ENCODE measurements at regions not wholly inside any gene's neighbourhood (a gene's known extent, or its start where the extent isn't known, plus 50 kb on each side); places are given as distances from the start of the nearest gene placed in this dataset.

- TF ChIP-seq, protein P1, sequence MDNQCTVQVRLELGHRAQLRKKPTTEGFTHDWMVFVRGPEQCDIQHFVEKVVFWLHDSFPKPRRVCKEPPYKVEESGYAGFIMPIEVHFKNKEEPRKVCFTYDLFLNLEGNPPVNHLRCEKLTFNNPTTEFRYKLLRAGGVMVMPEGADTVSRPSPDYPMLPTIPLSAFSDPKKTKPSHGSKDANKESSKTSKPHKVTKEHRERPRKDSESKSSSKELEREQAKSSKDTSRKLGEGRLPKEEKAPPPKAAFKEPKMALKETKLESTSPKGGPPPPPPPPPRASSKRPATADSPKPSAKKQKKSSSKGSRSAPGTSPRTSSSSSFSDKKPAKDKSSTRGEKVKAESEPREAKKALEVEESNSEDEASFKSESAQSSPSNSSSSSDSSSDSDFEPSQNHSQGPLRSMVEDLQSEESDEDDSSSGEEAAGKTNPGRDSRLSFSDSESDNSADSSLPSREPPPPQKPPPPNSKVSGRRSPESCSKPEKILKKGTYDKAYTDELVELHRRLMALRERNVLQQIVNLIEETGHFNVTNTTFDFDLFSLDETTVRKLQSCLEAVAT (IDR thresholded peaks at IDR 0.05): no peak
- no peak for TF ChIP-seq CHD4 (IDR thresholded peaks at IDR 0.05)
- TF ChIP-seq POLR2A (IDR thresholded peaks at IDR 0.05; ENCODE audit: low read depth, low read length): no peak
- TF ChIP-seq CBX3 (IDR thresholded peaks at IDR 0.05; ENCODE audit: borderline replicate concordance, low read depth): no peak
- TF ChIP-seq, protein P2, sequence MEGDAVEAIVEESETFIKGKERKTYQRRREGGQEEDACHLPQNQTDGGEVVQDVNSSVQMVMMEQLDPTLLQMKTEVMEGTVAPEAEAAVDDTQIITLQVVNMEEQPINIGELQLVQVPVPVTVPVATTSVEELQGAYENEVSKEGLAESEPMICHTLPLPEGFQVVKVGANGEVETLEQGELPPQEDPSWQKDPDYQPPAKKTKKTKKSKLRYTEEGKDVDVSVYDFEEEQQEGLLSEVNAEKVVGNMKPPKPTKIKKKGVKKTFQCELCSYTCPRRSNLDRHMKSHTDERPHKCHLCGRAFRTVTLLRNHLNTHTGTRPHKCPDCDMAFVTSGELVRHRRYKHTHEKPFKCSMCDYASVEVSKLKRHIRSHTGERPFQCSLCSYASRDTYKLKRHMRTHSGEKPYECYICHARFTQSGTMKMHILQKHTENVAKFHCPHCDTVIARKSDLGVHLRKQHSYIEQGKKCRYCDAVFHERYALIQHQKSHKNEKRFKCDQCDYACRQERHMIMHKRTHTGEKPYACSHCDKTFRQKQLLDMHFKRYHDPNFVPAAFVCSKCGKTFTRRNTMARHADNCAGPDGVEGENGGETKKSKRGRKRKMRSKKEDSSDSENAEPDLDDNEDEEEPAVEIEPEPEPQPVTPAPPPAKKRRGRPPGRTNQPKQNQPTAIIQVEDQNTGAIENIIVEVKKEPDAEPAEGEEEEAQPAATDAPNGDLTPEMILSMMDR (IDR thresholded peaks at IDR 0.05 in 2 of 3, conservative IDR thresholded peaks at IDR 0.05 in 1 of 3; ENCODE audit: control insufficient read depth in 2 of 3, extremely low read depth in 1 of 3, insufficient read depth in 1 of 3, low read depth in 3 of 3, low read length in 3 of 3): no peak
- TF ChIP-seq EP300 (IDR thresholded peaks at IDR 0.05; ENCODE audit: borderline replicate concordance in 1 of 2, control insufficient read depth in 1 of 2, low read depth in 2 of 2, low read length in 2 of 2): no peak
- TF ChIP-seq TARDBP (IDR thresholded peaks at IDR 0.05; ENCODE audit: borderline replicate concordance): no peak
Observed at GRCh38 chr12:13505636-13506035, 309.1 kb downstream of the EMP1 start.

Data from GM12878 (cell line).